ENCODE measurements at regions not wholly inside any gene's neighbourhood (a gene's known extent, or its start where the extent isn't known, plus 50 kb on each side); places are given as distances from the start of the nearest gene placed in this dataset.
"Not testable (repeated sequence)": the region's sequence is repeated elsewhere in the genome, so short reads cannot be mapped to it uniquely, and the experiment has no call there.

DNA sequence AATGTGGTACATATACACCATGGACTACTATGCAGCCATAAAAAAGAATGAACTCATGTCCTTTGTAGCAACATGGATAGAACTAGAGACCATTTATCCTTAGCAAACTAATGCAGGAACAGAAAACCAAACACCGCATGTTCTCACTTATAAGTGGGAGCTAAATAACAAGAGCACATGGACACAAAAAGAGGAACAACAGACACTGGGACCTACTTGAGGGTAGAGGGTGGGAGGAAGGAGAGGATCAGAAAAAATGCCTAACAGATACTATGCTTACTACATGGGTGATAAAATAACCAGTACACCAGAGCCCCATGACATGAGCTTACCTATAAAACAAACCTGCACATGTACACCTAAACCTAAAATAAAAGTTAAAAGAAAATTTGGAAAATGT is 82.0 kb upstream of the ADRB2 start:
- DNase-seq = not testable (repeated sequence)

DNA sequence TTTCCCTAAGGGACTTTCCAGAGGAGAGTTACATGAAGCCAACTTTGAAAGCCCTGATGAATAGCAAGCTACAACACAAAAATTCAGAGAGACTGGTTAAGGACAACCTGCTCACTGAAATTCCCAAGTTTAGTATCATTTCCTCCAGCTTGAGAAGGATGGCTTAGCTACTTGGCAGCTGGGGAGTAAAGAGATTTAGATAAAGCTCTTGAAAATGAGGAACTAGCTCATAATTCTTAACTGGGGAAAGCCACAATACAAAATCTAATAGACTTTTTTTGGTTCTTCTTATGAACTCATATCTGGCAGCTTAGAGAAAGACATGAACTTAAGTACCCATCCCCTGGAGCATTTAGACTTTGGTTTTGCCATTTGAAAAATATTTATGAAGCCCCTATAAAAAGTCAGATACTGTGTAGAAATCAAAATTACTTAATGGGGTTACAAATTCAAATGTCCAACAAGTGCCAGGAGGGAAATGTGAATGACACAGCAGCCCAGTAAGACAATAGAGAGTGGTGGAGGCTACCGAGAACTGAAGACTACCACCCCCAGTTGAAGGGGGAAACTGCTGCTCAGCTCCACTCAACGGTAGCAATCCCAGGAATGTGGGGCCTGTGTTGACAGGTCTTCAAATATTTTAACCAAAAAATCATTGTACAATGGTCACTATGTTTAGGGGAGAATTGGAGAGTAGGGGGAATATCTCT is 79.4 kb upstream of the ADRB2 start:
- no peak for DNase-seq

GRCh38 chr5:148747536-148747906 is 78.9 kb upstream of the ADRB2 start:
- no peak for DNase-seq

DNA sequence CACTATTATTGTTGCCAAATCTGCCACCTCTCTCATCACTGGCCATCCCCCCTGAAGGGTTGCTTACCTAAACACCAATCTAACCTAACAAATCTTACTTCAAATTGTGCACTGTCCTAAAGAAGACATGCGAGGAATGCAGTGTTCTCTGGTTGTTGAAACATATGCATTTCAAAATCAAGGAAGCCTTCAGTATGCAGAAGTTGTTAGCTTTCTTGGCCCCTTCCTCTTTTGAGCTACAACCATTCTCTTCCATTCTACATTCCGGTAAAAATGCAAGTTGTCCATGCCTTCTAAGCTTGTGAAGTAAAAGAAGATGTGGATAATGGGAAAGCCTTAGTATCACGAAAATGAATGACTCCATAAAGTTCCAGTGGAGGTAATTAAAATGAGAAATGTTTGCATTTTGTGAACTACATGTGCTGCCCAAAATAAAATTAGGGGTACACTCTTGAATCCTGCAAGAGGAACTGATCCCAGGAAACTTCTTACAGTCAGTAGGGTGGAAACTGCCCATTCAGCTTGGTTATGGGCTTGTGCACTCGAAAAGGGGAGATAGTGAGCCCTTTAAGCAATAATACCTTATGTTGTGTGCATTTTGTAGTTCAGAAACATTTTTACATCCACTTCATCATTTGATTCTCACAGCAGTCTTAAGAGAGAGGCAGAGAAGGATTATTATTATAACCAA is 77.6 kb upstream of the ADRB2 start:
- DNase-seq = no peak

- DNase-seq = no peak
These were observed 75.8 kb upstream of the ADRB2 start for GRCh38 chr5:148750614-148751013.

DNA sequence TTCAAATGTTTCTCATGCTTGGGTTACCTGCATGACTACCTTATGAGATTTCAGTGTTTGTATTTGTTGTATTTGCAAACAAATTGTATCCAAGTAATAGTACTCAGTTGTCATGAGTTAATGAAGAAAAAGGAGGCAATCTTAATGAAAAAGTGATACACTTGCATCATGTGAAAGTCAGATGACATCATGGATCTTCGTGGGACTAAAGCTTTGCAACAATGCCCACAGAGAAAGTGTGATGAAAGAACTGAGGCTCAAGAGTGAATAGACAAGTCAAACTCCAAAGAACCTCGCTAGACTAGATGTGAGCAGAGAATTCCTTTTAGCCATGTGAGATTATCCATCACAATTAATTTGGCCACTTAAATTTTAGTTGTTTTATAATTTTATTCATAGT is 75.4 kb upstream of the ADRB2 start:
- no peak for DNase-seq

- DNase-seq = not testable (repeated sequence)
These were observed 74.0 kb upstream of the ADRB2 start for GRCh38 chr5:148752375-148752774.

- DNase-seq = no peak
These were observed 67.3 kb upstream of the ADRB2 start for GRCh38 chr5:148759101-148759500.

DNA sequence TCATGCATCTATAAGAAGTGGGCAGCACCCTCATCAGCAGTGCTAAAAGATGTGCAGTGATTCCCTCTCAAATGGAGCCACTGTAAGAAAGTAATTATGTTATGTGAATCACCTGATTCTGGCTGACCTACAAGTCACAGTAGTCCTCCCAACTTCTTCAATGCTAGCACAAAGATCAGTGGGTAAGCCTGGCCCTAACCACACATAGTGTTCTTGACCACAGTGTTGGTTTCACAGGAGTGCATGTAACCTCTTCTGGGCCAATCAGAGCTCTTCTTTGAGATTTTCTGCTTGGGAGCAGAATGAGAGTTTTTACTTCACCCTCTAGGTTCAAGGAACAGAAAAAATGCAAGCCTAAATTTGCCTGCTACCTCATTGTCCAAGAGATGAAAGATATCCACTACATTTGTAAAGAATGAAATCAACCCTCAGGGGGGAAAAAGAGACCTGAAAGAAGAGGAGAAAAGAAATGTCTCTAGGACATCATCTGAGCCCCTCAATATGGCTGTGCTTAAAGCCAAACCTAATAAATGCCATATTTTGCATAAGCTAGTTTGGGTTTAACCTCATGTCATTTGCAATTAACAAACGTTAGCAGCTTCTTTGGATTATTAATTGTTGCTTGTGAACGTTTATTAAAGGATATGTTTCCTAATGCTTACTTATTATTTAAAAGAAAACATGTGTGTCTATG is 65.3 kb upstream of the ADRB2 start:
- DNase-seq = no peak

GRCh38 chr5:148763996-148764395 is 62.4 kb upstream of the ADRB2 start:
- DNase-seq = no peak

DNA sequence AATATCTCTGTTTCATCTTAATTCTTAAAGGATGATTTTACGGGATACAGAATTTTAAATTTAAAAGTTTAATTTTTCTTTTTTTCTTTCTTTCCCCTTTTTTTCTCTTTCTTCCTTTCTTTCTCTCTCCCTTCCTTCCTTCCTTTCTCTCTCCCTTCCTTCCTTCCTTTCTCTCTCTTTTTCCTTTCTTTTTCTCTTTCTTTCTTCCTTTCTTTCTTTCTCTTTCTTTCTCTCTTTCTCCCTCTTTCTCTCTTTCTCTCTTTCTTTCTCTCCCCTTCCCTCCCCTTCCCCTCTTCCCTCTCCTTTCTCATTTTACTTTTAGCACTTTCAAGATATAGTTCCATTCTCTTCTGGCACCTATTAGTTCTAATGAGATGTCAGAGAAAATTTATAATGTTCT is 61.4 kb upstream of the ADRB2 start:
- no peak for DNase-seq

DNA sequence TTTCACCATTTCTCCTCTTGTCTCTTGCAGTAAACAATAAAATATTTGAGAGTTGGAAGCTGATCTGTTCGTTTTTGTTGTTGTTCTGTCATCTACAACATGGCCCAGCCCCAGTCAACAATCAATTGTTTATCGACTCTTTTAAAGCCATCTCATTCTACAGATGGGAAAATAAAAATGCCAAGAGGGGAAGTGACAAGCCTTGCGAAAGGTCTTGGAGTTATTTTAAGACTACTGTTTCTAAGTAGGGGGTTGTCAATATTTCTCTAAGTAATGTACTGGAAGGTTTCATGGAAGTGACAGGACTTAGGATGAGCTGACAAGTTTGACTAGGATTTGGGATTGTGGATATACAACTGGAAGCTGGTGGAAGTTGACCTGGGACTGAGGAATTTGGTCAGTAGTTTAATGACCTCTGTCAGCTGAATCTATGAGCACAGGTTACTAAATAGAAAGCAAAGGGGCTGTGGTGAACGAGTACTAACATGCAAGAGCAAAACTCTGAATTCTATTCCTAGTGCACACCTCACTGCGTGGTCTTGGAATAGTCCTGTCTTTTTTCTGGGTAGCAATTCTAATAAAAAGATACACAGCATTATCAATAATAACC is 57.5 kb upstream of the ADRB2 start:
- DNase-seq = no peak

DNA sequence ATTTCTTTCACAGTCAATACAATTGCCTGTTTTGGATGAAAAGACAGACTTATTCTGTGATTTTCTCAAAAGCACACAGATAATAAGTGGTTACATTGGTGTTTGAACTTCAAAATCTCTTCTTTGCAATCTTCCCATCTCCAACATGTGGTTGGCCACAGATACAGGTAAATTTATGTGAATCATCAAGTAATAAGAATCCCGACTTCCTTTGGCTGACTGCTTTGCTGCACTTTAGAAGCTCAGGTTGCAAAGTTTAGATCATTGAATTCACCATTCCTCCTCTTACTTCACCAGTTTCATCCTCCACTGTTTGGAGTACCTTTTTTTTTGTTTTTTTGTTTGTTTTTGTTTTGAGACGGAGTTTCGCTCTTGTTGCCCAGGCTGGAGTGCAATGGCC is 56.5 kb upstream of the ADRB2 start:
- DNase-seq = no peak

DNA sequence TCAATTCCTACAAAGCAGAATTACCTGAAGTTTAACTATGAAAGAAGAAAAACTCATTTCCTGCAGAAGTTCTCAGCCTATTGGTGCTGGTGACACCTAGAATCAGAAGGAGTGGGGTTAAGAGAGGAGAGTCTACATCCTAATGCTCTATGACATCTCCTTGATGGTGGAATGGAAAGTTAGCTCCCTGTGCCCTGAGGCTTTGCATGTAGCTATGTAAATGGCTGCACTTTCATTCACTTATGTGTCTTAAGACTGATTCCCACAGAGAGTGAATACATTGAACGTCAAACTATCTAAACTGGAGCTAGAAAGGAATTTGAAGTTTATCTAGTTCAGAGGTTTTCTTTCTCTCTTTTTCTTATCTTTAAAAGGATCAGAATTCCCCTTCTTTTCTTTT is 52.1 kb upstream of the ADRB2 start:
- no peak for DNase-seq

DNA sequence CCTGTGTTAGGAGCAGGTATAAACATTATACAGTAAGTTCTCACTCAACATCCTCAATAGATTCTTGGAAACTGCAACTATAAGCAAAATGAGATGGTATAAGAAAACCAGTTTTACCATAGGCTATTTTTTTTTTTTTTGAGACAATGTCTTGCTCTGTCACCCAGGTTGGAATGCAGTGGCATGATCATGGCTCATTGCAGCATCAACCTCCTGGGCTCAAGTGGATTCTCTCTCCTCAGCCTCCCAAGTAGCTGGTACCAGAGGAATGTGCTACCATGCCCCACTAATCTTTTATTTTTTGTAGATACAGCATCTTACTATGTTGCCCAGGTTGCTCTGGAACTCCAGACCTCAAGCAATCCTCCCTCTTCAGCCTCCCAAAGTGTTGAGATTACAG is 50.1 kb upstream of the ADRB2 start:
- no peak for DNase-seq
